HCEC 1CT (cell line): ENCODE measurements at regions not wholly inside any gene's neighbourhood (a gene's known extent, or its start where the extent isn't known, plus 50 kb on each side); places are given as distances from the start of the nearest gene placed in this dataset.

Experiments used
- DNase-seq: peaks from one replicate; pipeline ENCODE4 v3.0.0-alpha.2; 2017

DNA sequence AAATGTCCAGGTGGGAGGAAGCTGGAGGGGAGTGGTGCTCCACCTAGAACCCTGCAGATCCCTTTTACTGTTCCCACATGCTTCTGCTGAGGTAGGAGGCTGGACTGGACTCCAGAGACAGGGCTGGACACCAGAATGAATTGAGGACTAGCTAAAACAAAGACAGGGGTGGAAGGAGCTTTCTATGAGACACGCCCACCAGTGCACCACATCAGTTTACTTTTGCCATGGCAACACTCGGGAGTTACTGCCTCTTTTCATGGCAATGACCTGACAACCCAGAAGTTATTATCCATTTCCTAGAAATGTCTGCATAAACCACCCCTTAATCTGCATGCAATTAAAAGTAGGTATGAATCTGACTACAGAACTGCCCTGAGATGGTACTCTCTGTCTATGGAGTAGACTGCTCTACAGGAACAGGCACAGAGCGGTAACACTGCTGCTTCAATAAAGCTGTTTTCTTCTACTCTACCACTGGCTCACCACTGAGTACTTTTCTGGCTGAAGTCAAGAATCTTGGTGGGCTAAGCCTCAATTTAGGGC lies 211.7 kb downstream of the TFAP2C start:
- DNase-seq, result no peak

DNA sequence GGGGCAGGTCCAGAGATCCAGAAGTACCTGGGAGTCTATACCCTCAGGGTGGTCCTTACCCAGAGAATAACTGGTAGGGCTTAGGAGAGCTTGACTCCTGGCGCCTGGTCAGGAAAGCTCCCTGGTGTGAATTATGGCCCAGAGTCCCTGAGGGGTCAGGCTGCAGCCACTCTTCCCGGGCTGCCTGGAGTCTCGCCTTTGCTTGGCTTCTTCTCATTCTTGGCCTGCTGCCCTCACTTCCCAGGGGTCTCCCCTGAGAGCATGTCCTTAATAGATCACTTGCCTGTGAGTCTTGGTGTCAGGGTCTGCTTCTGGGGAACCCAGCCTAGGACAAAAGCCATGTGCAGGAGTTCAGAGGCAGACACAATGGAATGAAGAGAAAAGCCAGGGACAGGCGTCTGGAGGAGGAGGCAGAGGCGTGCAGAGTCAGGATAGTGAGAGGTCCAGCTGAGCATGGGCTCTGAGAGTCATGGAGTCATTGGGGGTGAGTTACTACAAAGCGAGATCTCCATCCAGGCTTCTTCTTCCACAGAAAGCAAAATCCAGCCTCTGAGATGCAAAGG lies 212.3 kb downstream of the TFAP2C start:
- no peak for DNase-seq

DNA sequence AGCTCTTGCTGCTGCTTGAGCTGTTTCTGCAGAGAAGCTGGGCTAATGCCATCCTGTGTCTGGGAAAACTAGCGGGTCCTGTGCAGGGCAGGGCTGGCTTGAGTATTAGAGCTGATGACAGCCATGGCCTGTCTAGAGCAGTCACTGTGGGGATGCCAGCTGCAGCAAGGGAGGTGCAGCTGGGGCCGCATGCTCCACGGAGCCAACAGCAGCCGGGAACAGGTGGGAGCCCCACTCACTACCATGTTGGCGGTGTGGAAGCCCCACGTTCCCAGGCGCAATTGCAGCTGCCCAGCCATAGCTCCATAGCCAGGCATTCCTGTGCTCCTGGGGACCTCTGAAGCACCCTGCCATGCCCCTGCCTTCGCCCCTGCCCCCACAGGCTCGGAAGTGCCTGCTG lies 212.9 kb downstream of the TFAP2C start:
- DNase-seq, result no peak

DNA sequence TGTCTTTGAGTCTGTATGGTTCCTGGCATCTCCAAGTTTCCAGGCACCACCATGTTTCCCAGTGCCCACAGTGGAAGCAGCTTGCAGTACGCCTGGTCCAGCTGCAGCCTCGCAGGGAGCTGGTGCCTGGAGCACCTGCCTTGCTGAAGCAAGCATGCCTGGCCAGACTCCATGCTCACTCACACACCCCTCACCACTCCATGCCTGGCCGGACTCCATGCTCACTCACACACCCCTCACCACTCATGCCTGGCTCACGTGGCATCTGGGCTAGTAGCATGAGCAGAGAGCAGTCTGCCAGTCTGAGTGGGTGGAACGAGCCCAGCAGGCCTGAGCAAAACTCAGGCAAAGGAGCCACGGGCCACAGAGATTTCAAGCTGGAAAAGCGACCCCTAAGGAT lies 214.3 kb downstream of the TFAP2C start:
- no peak for DNase-seq

DNA sequence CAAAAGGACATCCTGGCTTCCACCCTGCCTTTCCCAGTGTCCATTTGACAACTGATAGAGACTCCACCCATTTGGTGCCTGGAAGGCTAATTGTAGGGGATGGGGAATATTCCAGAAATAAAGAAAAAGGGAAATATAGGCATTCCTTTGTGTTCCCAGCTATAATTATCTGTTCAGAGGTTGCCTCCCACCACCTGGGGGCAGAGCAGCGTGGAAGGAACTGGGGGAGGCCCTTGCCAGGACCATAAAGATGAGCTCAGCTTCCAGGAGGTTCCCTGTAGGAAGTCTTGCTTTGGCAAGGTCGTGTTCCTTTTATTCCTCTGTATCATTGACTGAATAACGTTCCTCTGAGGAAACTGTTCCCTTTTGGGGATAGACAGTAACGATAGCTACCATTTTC lies 214.7 kb downstream of the TFAP2C start:
- DNase-seq, result no peak

DNA sequence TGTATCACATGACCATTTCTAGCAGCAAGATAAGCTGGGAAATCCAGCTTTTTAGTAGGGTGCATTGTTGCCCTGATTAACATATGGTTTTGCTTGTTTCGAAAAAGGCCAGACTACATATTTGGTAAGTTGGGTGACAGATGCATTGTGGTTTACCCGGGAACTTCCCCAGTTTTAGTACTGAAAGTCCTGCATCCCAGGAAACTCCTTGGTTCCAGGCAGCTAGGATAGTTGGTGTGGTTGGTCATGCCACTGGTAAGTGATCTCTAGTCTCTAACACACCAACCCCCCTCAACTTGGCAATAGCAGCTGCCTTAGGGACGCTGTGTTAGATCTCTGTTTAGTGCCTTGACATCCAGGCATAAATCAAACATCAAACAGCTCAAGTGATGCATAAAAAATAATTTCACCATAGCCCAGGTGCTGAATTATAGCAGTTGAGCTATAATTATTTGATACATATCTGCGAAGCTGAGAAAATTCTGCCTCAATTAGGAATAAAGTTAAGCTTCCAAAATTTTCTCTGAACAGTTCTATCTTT lies 216.5 kb downstream of the TFAP2C start:
- DNase-seq, result no peak

DNA sequence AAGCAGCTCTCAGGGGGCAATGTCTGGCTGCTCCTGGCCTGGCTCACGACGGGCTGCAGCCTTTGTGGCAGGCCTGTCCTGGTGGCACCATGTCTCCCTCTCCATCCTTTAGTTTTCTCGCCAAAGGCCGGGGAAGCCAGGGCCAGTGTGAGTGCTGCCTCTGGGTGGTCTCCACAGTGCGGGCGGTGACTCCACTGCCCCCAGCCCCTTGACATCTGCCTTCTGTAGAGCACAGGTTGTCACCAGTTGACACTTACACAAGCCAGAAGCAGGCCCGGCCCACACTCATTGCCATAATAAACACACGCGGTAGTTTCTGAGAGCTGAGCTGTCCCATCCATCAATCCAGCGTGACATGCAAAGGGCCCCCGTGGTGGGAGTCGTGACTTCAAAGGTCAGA lies 219.5 kb downstream of the TFAP2C start:
- no peak for DNase-seq

DNA sequence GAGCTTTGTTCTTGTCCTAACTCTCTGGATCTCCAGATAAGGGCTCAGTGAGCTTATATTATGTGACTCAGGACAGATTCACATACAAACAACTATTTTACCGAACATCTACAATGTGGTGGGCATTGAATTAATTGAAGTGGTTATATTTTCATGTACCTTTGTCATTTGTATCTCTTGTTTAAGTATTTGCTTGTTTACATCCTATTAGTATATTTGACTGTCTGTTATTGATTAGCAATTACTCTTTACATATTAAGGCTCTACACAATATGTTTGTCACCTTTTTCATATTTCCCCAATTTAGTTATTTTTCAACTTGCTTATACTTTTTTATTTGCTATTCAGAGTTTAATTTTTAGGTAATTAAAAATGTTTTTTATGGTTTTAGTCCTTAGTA lies 222.4 kb downstream of the TFAP2C start:
- no peak for DNase-seq

DNA sequence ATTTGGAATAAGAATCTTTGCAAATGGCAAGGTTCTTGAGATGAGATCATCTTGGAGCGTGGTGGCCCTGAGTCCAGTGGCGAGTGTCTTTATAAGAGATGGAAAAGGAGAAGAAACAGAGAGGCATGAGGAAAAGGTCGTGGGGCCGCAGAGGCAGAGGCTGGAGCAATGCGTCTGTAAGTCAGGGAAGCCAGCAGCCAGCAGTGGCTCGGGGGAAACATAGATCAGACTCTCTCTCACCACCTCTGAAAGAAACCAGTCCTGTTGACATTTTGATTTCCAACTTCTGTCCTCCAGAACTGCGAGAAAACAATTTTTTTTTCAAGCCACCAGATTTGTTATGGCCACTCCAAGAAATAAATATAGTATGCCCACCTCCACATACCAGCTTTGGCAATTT lies 226.6 kb downstream of the TFAP2C start:
- no peak for DNase-seq

DNA sequence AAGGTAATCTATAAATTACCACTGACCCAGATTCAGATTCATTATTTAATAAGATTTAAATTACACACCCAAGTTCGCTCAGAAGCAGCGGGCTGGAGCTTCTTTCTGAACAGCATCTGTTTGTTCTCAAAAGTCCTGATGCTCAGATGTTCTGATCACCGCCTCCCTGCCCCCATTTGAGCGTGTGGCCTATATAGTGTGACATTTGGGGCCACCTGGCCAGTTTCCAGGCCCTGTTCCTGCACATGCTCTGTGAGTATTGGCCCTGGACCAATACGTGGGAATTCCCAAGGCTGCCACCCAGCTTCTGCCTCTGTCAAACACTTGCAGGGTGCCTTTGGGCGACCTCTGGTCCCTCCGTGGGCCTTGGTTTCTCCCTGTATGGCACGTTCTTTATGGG lies 228.8 kb downstream of the TFAP2C start:
- DNase-seq, result no peak

DNA sequence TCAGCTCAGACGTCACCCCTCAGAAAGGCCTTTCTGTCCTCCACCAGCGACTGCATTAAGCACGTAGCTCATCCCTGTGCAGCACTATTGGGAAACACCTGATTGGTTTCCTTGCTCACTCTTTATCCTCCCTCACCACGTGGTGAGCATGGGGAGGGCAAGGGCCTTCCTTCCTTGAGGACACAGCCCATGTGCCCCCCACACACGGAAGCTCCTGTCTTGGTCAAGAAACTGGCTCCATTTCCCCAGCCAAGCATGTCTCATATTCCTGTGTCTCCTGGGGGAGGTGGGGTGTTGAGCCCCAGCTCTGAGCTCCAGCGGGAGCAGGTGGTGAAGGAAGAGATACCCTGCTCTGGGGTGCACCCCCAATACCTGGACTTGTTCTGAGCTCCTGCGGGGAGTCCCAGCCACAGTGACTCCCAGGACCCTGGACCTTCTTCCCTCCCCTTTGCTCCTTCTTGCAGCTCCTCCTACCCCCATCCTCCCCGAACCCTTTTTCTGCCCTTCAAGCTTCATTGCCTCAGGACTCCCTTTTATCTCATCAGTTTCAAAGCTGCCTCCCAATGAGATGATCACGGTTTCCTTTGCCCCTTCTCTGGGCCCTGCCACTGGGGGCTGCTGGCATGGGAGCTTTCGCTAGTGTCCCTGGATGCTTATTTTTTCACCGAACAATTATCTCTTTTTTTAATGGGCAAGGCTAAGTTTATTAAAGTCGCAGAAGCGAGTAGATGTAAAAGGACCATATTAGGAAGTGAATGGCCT lies 230.1 kb downstream of the TFAP2C start:
- DNase-seq, result no peak

DNA sequence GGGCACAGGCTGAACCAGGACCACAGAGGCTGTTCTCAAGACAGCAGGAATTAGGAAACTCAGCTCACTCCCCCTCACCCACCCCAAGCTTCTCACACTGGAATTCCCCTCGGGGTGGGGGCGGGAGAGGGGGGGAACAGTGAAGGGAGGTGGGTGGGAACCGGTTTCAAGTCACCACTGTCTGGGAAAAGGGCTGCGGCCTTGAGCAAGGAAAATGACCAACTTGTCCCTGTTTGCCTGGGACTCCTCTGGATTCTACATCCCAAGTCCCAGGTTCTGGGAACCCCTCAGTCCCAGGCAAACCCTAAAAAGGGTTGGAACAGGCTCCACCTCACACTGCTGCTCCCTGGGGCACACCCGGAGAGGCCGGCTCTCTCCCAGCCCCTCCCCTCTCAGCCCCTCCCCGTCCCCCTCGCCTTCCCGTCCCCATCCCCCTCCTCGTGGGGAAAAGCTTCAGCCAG lies 230.7 kb downstream of the TFAP2C start:
- no peak for DNase-seq

DNA sequence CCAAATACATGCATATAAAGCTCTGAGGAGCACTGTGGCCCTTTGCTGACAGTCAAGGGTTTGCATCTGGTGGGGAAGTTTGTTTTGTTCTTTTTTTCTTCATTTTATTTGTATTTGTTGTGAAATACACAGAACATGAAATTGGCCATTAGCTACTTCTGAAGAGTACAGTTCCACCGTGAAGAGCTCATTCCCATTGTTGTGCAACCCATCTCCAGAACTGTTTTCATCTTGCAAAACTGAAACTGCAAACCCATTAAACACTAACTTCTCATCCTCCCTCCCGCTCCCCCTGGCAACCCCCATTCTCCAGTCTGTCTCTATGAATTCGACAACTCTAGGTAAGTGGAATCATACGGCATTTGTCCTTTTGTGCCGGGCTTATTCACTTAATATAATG lies 231.3 kb downstream of the TFAP2C start:
- DNase-seq, result no peak

DNA sequence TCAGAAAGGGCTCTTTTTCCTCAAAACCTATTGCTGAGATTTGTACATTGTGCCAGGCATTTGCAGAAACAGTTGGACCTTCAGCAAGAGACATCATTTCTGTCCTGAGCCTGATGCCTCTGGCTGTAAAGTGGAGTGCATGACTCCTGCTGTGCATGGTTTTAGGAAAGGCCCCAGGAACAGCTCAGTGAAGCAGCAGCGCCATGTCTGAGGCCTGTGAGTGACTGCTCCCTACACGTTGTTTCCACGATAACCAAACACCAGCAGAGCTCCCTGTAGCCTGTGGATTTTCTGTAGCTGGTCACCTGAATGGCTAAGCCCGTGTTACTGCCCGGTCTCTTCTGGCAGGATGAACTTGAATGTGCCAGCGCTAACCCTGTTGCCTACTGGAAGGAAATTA lies 232.5 kb downstream of the TFAP2C start:
- DNase-seq, result no peak

DNA sequence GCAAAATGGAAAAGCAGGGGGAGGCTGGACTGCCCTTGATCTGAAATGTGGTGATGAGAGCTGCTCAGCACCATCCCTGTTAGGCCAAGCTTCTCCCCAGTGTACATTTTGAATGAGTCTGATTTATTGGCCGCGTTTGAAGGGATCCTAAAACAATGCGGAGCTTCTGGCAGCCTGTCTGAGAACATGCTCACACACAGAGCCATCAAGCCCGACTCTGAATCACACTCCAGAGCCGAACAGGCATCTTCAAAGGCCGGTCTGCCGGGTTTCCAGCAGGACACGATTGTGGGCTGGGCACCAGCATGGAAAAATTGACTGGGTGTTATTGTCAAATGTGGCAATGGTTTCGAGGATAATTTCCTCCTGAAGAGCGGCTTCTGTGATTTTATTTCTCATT lies 235.9 kb downstream of the TFAP2C start:
- DNase-seq, result no peak

DNA sequence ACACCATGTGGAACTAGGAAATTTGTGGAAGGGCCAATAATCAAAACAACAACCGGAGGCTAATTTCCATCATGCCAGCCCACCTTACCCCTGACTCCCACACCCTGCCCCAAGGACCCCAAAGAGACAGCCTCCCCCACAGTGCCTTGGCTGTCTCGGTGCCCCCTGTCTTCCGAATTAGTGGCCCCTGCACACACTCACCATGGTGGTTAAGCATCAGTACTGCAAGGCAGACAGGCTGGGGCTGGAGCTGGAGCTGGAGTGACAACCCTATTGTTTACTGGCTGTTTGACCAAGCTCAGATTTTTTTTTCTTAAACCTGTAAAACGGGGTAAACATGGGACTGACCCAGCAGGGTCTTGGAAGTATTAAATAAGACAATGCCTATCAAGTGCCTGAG lies 238.0 kb downstream of the TFAP2C start:
- no peak for DNase-seq

DNA sequence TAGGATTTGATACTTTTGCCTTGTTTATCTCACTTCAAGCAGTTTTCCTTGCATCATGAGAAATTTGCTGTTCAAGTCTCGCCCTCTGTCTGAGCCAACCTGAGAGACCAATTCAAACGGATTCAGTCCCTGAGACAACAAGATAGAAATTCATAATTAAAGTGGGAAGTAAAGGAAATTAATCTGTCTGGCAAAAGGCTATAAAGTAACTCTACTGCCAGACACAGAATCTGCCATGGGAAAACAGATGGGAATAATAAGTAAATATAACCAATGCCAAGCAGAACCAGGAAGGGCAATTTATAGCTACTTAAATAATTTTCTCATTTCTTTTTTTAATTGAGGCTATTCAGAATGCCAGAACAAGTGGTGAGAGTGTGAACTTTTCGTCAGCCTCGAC lies 239.6 kb downstream of the TFAP2C start:
- no peak for DNase-seq

DNA sequence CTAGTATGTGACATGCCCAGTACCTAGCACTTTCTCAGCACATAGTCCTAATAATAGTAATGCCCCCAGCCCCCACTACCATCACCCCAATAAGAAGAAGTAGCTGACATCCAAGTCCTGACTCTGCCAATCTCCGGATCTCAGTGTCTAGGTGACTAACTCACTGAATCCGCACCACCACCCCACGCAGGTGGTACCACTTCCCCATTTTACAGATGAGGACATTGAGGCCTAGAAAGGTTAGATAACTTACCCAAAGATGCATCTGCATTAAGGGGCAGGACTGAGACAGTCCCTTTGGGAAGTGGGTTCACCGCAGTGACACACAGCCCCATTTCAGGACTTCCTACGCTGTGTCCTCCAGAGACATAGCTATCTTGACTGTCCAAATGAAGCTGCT lies 241.2 kb downstream of the TFAP2C start:
- no peak for DNase-seq

DNA sequence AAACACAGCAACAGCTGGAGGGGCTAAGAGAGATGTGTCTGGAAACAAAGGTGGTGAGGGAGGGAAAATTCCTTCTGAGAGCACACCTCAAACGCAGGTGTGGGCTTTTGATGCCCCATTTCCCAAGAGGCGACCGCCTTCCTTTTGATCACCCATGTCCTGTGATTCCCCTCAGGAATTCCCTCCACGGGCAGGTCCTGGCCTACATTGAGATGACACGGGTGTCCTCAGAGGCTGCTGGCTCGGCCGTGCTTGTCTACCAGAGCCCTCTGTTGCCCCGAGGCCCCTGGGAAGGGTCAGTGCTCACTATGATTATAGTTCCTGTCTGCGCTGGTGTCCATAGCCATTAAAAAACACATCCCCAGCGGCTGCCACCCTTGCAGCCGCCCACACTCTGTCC lies 242.6 kb downstream of the TFAP2C start:
- no peak for DNase-seq

DNA sequence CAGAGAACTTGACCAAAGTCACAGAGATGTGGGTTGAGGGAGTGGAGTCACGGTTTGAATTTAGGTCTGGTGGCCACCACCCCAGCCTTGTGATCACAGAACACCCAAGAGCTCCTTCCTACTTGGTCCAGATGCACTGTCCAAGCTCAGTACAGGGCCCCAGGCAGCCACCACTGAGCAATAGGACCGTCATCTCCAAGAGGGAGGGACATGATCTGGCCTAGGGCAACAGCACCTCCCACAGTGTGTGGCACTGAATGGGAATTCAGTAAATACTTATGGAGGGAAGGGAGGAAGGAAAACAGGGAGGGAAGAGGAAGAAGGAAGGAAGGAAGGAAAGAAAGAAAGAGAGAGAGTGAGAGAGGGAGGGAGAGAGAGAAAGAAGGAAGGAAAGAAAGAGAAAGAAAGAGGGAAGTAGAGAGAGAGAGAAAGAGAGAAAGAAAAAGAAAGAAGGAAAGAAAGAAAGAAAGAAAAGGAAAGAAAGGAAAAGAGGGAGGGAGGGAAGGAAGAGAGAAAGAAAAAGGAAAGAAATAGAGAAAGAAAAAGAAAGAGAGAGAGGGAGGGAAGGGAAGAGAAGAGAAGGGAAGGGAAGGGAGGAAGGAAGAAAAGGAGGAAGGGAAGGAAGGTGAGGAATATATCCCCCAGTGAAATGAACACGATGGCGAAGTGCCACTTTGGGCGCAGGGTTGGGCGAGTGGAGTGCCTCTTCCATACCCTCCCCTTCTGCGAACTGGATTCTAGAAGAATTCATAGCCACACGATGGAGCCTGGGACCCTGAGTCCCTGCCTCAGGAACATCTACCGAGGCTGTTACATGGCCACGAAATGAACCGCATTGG lies 243.7 kb downstream of the TFAP2C start:
- no peak for DNase-seq

DNA sequence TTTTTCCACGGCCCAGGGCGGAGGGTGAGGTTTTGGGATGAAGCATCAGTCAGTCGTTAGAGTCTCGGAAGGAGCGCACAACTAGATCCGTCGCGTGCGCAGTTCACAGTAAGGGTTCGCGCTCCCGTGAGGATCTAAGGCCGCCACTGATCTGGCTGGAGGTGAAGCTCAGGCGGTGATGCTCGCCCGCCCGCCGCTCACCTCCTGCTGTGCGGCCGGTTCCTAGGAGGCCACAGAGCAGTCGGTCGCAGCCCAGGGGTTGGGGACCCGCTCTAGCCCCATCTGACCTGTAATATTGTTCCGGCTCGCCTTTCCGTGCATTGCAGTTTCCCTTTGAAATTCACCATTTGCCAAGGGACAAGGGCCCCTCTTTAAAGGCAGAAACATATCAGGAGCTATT lies 244.7 kb downstream of the TFAP2C start:
- no peak for DNase-seq

DNA sequence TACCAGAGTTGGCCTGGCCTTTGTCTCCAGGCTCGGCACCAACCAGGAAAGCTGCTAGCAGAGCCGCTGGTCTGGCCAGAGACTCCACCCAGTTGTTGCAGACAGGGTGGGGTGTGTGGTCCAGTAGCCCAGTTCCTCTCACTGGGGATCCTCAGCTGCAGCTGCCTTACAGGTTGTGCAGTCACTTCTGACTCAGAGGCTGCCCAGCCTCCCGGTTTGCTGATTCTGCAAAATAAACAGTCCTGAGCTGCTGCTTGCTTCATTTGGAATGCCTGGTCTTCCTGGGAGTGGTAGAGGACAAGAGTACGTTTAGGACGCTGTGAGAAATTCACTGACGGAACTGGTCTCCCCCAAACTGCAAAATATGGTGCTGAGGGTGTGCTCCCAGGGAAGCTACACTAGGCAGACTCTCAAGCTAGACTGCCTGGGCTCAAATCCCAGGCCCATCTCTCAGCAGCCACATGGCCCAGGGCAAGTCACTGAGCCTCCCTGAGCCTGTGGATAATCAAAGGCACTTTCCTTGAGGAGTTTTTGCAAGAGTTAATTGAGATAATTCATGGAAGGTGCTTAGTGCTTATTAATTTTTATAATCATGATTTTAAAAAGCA lies 246.1 kb downstream of the TFAP2C start:
- DNase-seq, result peak; percentile 33

DNA sequence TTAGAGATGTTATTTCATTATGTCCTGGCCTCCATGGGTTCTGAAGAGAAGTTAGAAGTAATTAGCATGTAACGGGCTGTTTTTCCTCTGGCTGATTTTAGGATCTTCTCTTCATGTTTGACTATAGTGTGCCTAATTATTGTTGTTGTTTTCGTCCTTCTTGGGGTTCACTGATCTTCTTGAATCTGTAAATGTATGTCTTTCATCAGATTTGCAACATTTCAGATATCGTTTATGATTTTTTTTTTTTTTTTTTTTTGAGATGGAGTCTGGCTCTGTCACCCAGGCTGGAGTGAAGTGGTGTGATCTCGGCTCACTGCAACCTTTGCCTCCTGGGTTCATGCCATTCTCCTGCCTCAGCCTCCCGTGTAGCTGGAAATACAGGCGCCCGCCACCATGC lies 246.7 kb downstream of the TFAP2C start:
- DNase-seq, result no peak
